B cell (primary cell): ENCODE measurements at regions not wholly inside any gene's neighbourhood (a gene's known extent, or its start where the extent isn't known, plus 50 kb on each side); places are given as distances from the start of the nearest gene placed in this dataset.
A peak's percentile ranks its signal among the peaks of the same experiment; 100 is the strongest.

Experiments used
- ATAC-seq: fragments of 200-7000 bp; cut with Tn5 transposase; one replicate; pipeline ENCODE4 v1.10.0; 2021; ENCODE audit warnings: low read depth, mild to moderate bottlenecking, moderate number of reproducible peaks, moderate library complexity
- CTCF ChIA-PET: fragments of 350-600 bp; sonication (Branson Sonifier 250); formaldehyde crosslinking; loops from one replicate; lab custom pipeline; 2021; ENCODE audit warnings: antibody characterized with exemption, inconsistent platforms; lab: Charles Lee
- POLR2A ChIA-PET: fragments of 350-600 bp; sonication (Branson Sonifier 250); formaldehyde crosslinking; loops from one replicate; lab custom pipeline; 2021; ENCODE audit warnings: antibody characterized with exemption; lab: Charles Lee
- DNase-seq: peaks from one replicate; pipeline ENCODE4 v3.0.0; 2013
- H2AFZ ChIP-seq: 2 replicates; pipeline ENCODE4 v1.6.1; 2012; ENCODE audit warnings: mild to moderate bottlenecking, low read depth, low read length; ENCODE audit not compliant: insufficient read depth, poor library complexity, severe bottlenecking
- H3K27ac ChIP-seq, 2 donors: 1 replicate in 1 of 2; 2 replicates in 1 of 2; pipeline ENCODE4 v1.5.1; 2012 to 2013; ENCODE audit warnings: low read length in 2 of 2, mild to moderate bottlenecking in 2 of 2, moderate library complexity in 1 of 2
- H3K27me3 ChIP-seq, 4 experiments: fragments of 200-600 bp in 1 of 4; sonication (generic) in 1 of 4; replicated peaks in 1 of 4; 1 replicate in 2 of 4; 2 replicates in 2 of 4; pipeline versions ENCODE4 v1.6.1 to v1.7.0; 2013 to 2016; ENCODE audit warnings: low read length in 3 of 4, mild to moderate bottlenecking in 2 of 4, mixed read lengths in 1 of 4, moderate library complexity in 1 of 4; ENCODE audit not compliant: insufficient read depth in 4 of 4, control insufficient read depth in 3 of 4; ENCODE audit errors: control extremely low read depth in 1 of 4
- H3K36me3 ChIP-seq, 2 experiments: replicated peaks in 1 of 2; 1 replicate in 1 of 2; 2 replicates in 1 of 2; pipeline versions ENCODE4 v1.6.1 to v1.7.1; 2013; ENCODE audit warnings: low read length in 1 of 2; ENCODE audit not compliant: insufficient read depth in 2 of 2, control insufficient read depth in 1 of 2; ENCODE audit errors: control extremely low read depth in 1 of 2, extremely low read depth in 1 of 2
- H3K4me1 ChIP-seq, 2 donors: fragments of 200-600 bp in 1 of 2; sonication (generic) in 1 of 2; 1 replicate in 1 of 2; 2 replicates in 1 of 2; pipeline versions ENCODE4 v1.5.1 to v1.6.1; 2013 to 2017; ENCODE audit warnings: low read length in 2 of 2; ENCODE audit not compliant: control insufficient read depth in 2 of 2, insufficient read depth in 2 of 2
- H3K4me2 ChIP-seq: replicated peaks from 2 replicates; pipeline ENCODE3; 2012; ENCODE audit warnings: mild to moderate bottlenecking, low read depth, low read length; ENCODE audit not compliant: poor library complexity, severe bottlenecking
- H3K4me3 ChIP-seq, 5 experiments: fragments of 200-600 bp in 1 of 5; sonication (generic) in 1 of 5; 1 replicate in 3 of 5; 2 replicates in 2 of 5; pipeline versions ENCODE4 v1.5.1 to v1.7.0; 2011 to 2016; ENCODE audit warnings: low read length in 4 of 5, mild to moderate bottlenecking in 4 of 5, low read depth in 2 of 5, control low read depth in 1 of 5, moderate library complexity in 1 of 5; ENCODE audit not compliant: insufficient read depth in 1 of 5; ENCODE audit errors: control extremely low read depth in 1 of 5, extremely low read depth in 1 of 5
- H3K79me2 ChIP-seq: fragments of 200-600 bp; sonication (generic); one replicate; pipeline ENCODE4 v1.6.0; 2016; ENCODE audit warnings: low read length; ENCODE audit not compliant: control insufficient read depth, insufficient read depth
- H3K9ac ChIP-seq: fragments of 200-600 bp; sonication (generic); 2 replicates; pipeline ENCODE4 v1.6.1; 2017; ENCODE audit warnings: mild to moderate bottlenecking, low read length, moderate library complexity
- H3K9me3 ChIP-seq, 3 donors: one replicate each; pipeline versions ENCODE4 v1.6.1 to v1.7.1; 2013; ENCODE audit warnings: low read length in 2 of 3; ENCODE audit not compliant: control insufficient read depth in 2 of 3, insufficient read depth in 1 of 3; ENCODE audit errors: control extremely low read depth in 1 of 3
- H4K20me1 ChIP-seq: 2 replicates; pipeline ENCODE4 v1.6.0; 2012; ENCODE audit warnings: mild to moderate bottlenecking, low read length; ENCODE audit not compliant: insufficient read depth, control insufficient read depth, poor library complexity, severe bottlenecking
- H3K27ac Mint-ChIP-seq: one replicate; pipeline ENCODE4 v1.8.0; 2021; ENCODE audit warnings: mixed read lengths
- H3K27me3 Mint-ChIP-seq: one replicate; pipeline ENCODE4 v1.8.0; 2021; ENCODE audit warnings: mixed read lengths
- H3K4me1 Mint-ChIP-seq: one replicate; pipeline ENCODE4 v1.8.0; 2021; ENCODE audit warnings: mixed read lengths
- H3K4me3 Mint-ChIP-seq: one replicate; pipeline ENCODE4 v1.8.0; 2021; ENCODE audit warnings: mixed read lengths
- H3K9me3 Mint-ChIP-seq: one replicate; pipeline ENCODE4 v1.8.0; 2022; ENCODE audit warnings: mixed read lengths; ENCODE audit not compliant: insufficient read depth
- CTCF ChIP-seq: fragments of 200-600 bp; IDR thresholded peaks from one replicate; pipeline ENCODE4 v1.8.0; 2022; ENCODE audit warnings: antibody characterized with exemption, mild to moderate bottlenecking
- EZH2 ChIP-seq: IDR thresholded peaks from 2 replicates; pipeline ENCODE4 v1.6.1; 2012; ENCODE audit warnings: borderline replicate concordance, low read depth, mild to moderate bottlenecking, moderate library complexity, low read length; ENCODE audit not compliant: insufficient read depth, poor library complexity, severe bottlenecking
- WGBS: methylation state at CpG from one replicate; pipeline ENCODE4 v1.1.5; 2013; ENCODE audit warnings: missing lambda C conversion rate; ENCODE audit not compliant: insufficient coverage; 5-methylcytosine and 5-hydroxymethylcytosine counted together
- intact Hi-C: fragments of 100-400 bp; cut with micrococcal nuclease; formaldehyde crosslinking; loops from one replicate; pipeline ENCODE4 v1.10.0; 2022

- Histone ChIP-seq H4K20me1 (no peaks in the 10 kb centered on the region), H2AFZ (peak overlapping the region; percentile 86), H3K36me3 (no peaks in the 10 kb centered on the region), H3K4me3 (peak overlapping the region in 4 of 5 experiments; percentile 70 to 84 (median 78)), H3K4me2 (peak overlapping the region; percentile 76), H3K79me2 (no peaks in the 10 kb centered on the region), H3K27me3 (no peaks in the 10 kb centered on the region), H3K27ac (peak overlapping the region; percentile 72 to 86), H3K4me1 (peaks cover 0 to 16% of the 10 kb centered on the region in 2 donors), H3K9me3 (peaks cover 0 to 29% (median 2%) of the 10 kb centered on the region in 3 donors), H3K9ac (peak overlapping the region; percentile 76)
- WGBS: 25% methylated on average over 28 of the region's 29 CpGs
- no peak for TF ChIP-seq CTCF
- no peak for TF ChIP-seq EZH2
- Mint-ChIP-seq H3K4me1 (peaks cover 5% of the 10 kb centered on the region), H3K4me3 (peak overlapping the region; percentile 93), H3K27ac (peak overlapping the region; percentile 93), H3K27me3 (no peaks in the 10 kb centered on the region), H3K9me3 (no peaks in the 10 kb centered on the region)
- ATAC-seq (peak; percentile 82), DNase-seq (peak; percentile 91)
- intact Hi-C loops: loop anchor here (1.0 kb wide), 1 partner anchor 663 kb away; the partner anchor contains the start of gene ZNF680
- CTCF ChIA-PET: interaction anchor here (0.5 to 2.7 kb wide), 2 partner anchors 26 to 192 kb away, joined by 3 to 10 read pairs; no protein-coding TSS in a partner anchor
- POLR2A ChIA-PET: interaction anchor here (0.6 to 1.2 kb wide), 2 partner anchors 26 to 407 kb away, joined by 5 to 8 read pairs; no protein-coding TSS in a partner anchor
Measured at GRCh38 chr7:63899691-63900393, 98.8 kb upstream of the ZNF722 start.
